ENCODE measurements at regions not wholly inside any gene's neighbourhood (a gene's known extent, or its start where the extent isn't known, plus 50 kb on each side); places are given as distances from the start of the nearest gene placed in this dataset.

GRCh38 chr10:63697956-63698786 lies 177.0 kb downstream of the REEP3 start:
- H3K9me3 ChIP-seq (ENCODE audit: control insufficient read depth, low read length), result no peaks in the 10 kb centered on the region
- no peak overlapping the region for H3K4me3 ChIP-seq (ENCODE audit: low read length)
- H3K4me1 ChIP-seq (ENCODE audit: control insufficient read depth, insufficient read depth, low read length), result peaks cover 22% of the 10 kb centered on the region
- H3K27me3 ChIP-seq (ENCODE audit: control insufficient read depth, insufficient read depth, low read length), result no peaks in the 10 kb centered on the region
- no peak overlapping the region for H3K9ac ChIP-seq (ENCODE audit: low read length)
- H3K36me3 ChIP-seq (ENCODE audit: control insufficient read depth, insufficient read depth, low read length), result no peaks in the 10 kb centered on the region

DNA sequence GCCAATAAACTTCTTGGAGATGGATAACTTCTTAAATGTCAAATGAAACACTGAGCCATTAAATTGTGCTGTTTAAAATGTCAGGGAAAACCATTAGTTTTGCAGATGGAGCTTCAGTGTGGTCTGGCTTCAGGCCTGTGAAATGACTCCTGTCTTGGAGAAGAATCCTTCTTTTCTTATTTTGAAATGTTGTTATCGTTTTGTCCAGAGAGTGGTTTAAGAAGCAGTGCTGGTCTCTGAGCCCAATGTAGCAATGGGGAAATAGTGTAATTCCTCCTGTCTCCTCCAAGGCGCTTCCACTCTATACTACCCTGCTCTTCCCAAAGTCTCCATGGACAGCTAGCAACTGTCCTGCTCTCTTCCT lies 177.6 kb downstream of the REEP3 start:
- Histone ChIP-seq H3K36me3 (ENCODE audit: control insufficient read depth, insufficient read depth, low read length) (no peaks in the 10 kb centered on the region), H3K4me3 (ENCODE audit: low read length) (no peak overlapping the region), H3K9ac (ENCODE audit: low read length) (no peak overlapping the region), H3K9me3 (ENCODE audit: control insufficient read depth, low read length) (no peaks in the 10 kb centered on the region), H3K27me3 (ENCODE audit: control insufficient read depth, insufficient read depth, low read length) (no peaks in the 10 kb centered on the region), H3K4me1 (ENCODE audit: control insufficient read depth, insufficient read depth, low read length) (peaks cover 28% of the 10 kb centered on the region)

GRCh38 chr10:63699785-63700613 lies 178.8 kb downstream of the REEP3 start:
- Histone ChIP-seq H3K9ac (ENCODE audit: low read length) (no peak overlapping the region), H3K27me3 (ENCODE audit: control insufficient read depth, insufficient read depth, low read length) (no peaks in the 10 kb centered on the region), H3K36me3 (ENCODE audit: control insufficient read depth, insufficient read depth, low read length) (no peaks in the 10 kb centered on the region), H3K9me3 (ENCODE audit: control insufficient read depth, low read length) (no peaks in the 10 kb centered on the region), H3K4me1 (ENCODE audit: control insufficient read depth, insufficient read depth, low read length) (peaks cover 35% of the 10 kb centered on the region), H3K4me3 (ENCODE audit: low read length) (no peak overlapping the region)

DNA sequence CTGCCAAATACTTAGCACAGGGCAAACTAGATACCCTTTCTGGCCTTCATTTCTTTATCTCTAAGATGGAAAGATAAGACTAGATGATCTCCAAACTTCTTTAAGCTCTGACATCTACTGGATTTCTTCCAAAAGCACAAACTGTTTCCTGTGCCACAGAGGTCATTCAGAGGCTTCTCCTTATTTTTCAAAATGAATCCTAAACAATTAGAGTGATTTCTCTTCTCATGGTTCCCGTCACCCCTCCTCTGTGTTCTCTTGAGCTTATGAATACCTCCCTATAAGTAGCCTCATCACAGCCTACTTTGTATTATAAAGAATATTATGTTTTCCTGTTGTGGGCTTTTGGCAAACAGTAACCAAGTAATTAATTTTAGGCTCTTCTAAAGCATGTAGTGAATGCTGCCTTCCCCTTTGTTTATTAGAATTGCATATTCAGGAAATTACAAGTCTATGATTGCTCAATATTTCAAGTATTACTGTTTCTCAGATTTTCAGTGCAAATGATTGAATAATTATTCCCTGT lies 179.5 kb downstream of the REEP3 start:
- H3K27me3 ChIP-seq (ENCODE audit: control insufficient read depth, insufficient read depth, low read length), result no peaks in the 10 kb centered on the region
- H3K9me3 ChIP-seq (ENCODE audit: control insufficient read depth, low read length), result no peaks in the 10 kb centered on the region
- peaks cover 35% of the 10 kb centered on the region for H3K4me1 ChIP-seq (ENCODE audit: control insufficient read depth, insufficient read depth, low read length)
- no peak overlapping the region for H3K9ac ChIP-seq (ENCODE audit: low read length)
- no peaks in the 10 kb centered on the region for H3K36me3 ChIP-seq (ENCODE audit: control insufficient read depth, insufficient read depth, low read length)
- no peak overlapping the region for H3K4me3 ChIP-seq (ENCODE audit: low read length)

GRCh38 chr10:63702092-63702491 lies 180.9 kb downstream of the REEP3 start:
- no peaks in the 10 kb centered on the region for H3K9me3 ChIP-seq (ENCODE audit: control insufficient read depth, low read length)
- no peaks in the 10 kb centered on the region for H3K27me3 ChIP-seq (ENCODE audit: control insufficient read depth, insufficient read depth, low read length)
- H3K4me1 ChIP-seq (ENCODE audit: control insufficient read depth, insufficient read depth, low read length), result peaks cover 41% of the 10 kb centered on the region
- no peaks in the 10 kb centered on the region for H3K36me3 ChIP-seq (ENCODE audit: control insufficient read depth, insufficient read depth, low read length)
- no peak overlapping the region for H3K4me3 ChIP-seq (ENCODE audit: low read length)
- H3K9ac ChIP-seq (ENCODE audit: low read length), result no peak overlapping the region

DNA sequence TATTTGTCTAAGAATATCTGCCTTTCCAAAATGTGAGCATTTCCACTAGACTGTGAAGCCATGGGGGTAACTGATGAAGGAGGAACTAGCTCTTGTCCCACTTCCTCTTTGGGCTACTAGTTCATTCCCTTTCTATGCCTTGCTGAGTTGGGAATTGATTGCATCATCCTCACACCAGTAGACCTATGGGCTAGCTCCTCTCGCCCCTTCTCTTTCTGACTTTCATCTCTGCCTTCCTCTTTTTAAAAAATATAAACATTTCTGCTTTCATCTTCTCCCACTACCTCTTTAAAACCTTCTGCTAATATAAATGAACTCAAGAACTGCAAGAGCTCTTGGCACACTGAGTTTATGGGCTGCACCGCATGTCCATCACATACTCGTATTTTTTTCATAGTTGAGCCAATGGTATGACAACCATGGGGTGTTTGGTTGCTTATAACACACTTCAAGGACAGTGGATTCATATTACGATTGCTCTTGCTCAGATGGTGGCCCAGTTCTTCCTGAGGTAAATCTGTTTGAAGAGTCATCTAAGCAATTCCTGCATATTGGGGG lies 182.0 kb downstream of the REEP3 start:
- Histone ChIP-seq H3K4me3 (ENCODE audit: low read length) (no peak overlapping the region), H3K27me3 (ENCODE audit: control insufficient read depth, insufficient read depth, low read length) (no peaks in the 10 kb centered on the region), H3K9ac (ENCODE audit: low read length) (no peak overlapping the region), H3K36me3 (ENCODE audit: control insufficient read depth, insufficient read depth, low read length) (no peaks in the 10 kb centered on the region), H3K4me1 (ENCODE audit: control insufficient read depth, insufficient read depth, low read length) (peaks cover 45% of the 10 kb centered on the region), H3K9me3 (ENCODE audit: control insufficient read depth, low read length) (no peaks in the 10 kb centered on the region)

GRCh38 chr10:63703740-63704345 lies 182.6 kb downstream of the REEP3 start:
- H3K27me3 ChIP-seq (ENCODE audit: control insufficient read depth, insufficient read depth, low read length), result no peaks in the 10 kb centered on the region
- H3K36me3 ChIP-seq (ENCODE audit: control insufficient read depth, insufficient read depth, low read length), result no peaks in the 10 kb centered on the region
- no peaks in the 10 kb centered on the region for H3K9me3 ChIP-seq (ENCODE audit: control insufficient read depth, low read length)
- H3K4me3 ChIP-seq (ENCODE audit: low read length), result no peak overlapping the region
- H3K9ac ChIP-seq (ENCODE audit: low read length), result no peak overlapping the region
- peaks cover 45% of the 10 kb centered on the region for H3K4me1 ChIP-seq (ENCODE audit: control insufficient read depth, insufficient read depth, low read length)

DNA sequence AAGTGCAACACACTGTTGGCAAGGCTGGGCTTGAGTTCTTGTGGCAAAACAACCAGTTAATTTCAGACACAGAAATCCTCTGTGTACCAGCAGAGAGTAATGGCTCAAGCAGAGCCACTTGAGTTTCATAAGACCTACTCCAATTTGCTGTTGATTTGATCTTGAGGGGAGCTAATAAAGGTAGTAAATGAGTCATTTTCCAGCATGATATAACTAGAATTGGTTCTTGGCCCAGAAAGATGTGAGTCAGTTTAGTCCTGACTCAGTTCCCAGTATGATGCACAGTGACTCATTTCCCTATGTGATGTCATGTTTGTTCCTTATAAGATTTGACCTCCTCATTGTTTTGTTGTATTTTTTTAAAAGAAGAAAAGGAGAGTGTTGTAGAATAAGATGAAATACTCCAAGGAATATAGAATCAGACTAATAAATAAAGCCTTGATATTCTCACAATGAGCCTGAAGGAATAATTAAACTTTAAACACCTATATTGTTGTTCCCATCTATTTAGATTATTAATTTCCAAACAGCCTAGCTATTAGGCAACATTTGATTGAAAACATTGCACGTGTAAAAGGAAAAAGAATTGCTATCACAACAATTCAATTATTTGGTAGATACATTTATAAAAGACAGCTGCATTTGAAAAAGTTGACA lies 186.2 kb downstream of the REEP3 start:
- no peaks in the 10 kb centered on the region for H3K27me3 ChIP-seq (ENCODE audit: control insufficient read depth, insufficient read depth, low read length)
- no peak overlapping the region for H3K4me3 ChIP-seq (ENCODE audit: low read length)
- H3K9me3 ChIP-seq (ENCODE audit: control insufficient read depth, low read length), result no peaks in the 10 kb centered on the region
- peaks cover 49% of the 10 kb centered on the region for H3K4me1 ChIP-seq (ENCODE audit: control insufficient read depth, insufficient read depth, low read length)
- H3K9ac ChIP-seq (ENCODE audit: low read length), result no peak overlapping the region
- H3K36me3 ChIP-seq (ENCODE audit: control insufficient read depth, insufficient read depth, low read length), result no peaks in the 10 kb centered on the region

DNA sequence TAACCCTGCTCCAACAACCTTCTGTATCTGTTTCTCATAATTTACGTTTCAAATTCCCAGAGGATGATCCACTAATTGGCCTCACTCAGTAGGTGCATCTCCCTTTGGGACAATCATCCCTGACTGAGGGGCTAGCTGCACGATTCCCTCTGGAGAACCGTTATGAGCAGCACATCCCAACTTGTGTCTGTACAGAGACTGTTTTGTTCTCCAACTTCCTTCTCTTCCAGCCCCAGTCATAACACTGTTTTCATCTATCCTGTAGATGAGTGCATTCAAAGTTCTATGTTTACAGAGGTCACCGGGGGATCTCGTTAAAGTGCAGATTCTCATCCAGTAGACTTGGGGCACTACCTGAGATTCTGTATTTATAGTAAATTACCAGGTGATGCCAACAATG lies 187.2 kb downstream of the REEP3 start:
- Histone ChIP-seq H3K9ac (ENCODE audit: low read length) (no peak overlapping the region), H3K36me3 (ENCODE audit: control insufficient read depth, insufficient read depth, low read length) (no peaks in the 10 kb centered on the region), H3K4me1 (ENCODE audit: control insufficient read depth, insufficient read depth, low read length) (peaks cover 50% of the 10 kb centered on the region), H3K9me3 (ENCODE audit: control insufficient read depth, low read length) (no peaks in the 10 kb centered on the region), H3K27me3 (ENCODE audit: control insufficient read depth, insufficient read depth, low read length) (no peaks in the 10 kb centered on the region), H3K4me3 (ENCODE audit: low read length) (no peak overlapping the region)

DNA sequence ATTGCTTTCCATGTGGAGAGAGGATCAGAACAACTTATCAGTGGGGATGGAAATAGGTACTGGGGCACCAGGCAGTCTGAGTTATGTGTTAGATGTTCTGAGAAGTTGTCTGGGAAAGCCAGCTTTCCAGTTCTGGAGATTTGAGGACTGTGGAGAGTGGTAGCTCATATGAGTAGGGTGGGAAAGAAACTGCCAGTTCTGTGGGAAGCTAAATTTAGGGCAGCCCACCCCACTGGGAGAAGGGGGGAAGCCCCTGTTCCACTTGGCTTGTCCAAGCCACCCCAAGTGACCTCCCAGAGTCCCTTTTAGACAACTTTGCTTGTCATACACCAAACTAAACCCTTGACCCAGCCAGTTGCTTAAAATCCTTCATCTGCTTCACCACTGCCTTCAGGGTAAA lies 189.5 kb downstream of the REEP3 start:
- Histone ChIP-seq H3K4me1 (ENCODE audit: control insufficient read depth, insufficient read depth, low read length) (peaks cover 40% of the 10 kb centered on the region), H3K4me3 (ENCODE audit: low read length) (no peak overlapping the region), H3K27me3 (ENCODE audit: control insufficient read depth, insufficient read depth, low read length) (no peaks in the 10 kb centered on the region), H3K36me3 (ENCODE audit: control insufficient read depth, insufficient read depth, low read length) (no peaks in the 10 kb centered on the region), H3K9me3 (ENCODE audit: control insufficient read depth, low read length) (no peaks in the 10 kb centered on the region), H3K9ac (ENCODE audit: low read length) (no peak overlapping the region)

DNA sequence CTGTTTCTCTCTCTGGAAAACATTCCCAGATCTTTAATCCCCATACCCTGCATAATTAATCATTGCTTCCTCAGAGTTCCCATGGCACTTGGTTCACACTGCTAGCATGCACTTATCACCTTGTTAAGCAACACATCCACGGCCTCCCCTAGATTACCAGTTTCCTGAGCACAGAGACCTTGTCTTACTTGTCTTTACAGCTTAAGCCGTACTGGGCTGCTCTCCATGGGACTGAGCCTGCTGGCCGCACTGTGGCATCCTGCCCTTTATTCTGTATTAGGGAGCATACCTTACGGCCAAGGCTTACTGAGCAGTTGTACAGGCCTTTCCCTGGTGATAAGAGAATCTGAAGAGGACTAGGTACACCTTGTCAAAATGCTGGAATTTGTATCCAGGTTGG lies 190.2 kb downstream of the REEP3 start:
- Histone ChIP-seq H3K9ac (ENCODE audit: low read length) (no peak overlapping the region), H3K36me3 (ENCODE audit: control insufficient read depth, insufficient read depth, low read length) (no peaks in the 10 kb centered on the region), H3K27me3 (ENCODE audit: control insufficient read depth, insufficient read depth, low read length) (no peaks in the 10 kb centered on the region), H3K4me1 (ENCODE audit: control insufficient read depth, insufficient read depth, low read length) (peaks cover 40% of the 10 kb centered on the region), H3K4me3 (ENCODE audit: low read length) (no peak overlapping the region), H3K9me3 (ENCODE audit: control insufficient read depth, low read length) (no peaks in the 10 kb centered on the region)

All from mucosa of stomach (tissue), 1 donor.